H1 (cell line): ENCODE measurements at regions not wholly inside any gene's neighbourhood (a gene's known extent, or its start where the extent isn't known, plus 50 kb on each side); places are given as distances from the start of the nearest gene placed in this dataset.

Experiments used
- CTCF ChIA-PET: fragments of 300-600 bp; sonication (Branson Sonifier 250); formaldehyde crosslinking; loops from one replicate; lab custom pipeline; 2021; ENCODE audit not compliant: partially characterized antibody; lab: Charles Lee
- POLR2A ChIA-PET: fragments of 300-600 bp; sonication (Branson Sonifier 250); formaldehyde crosslinking; loops from one replicate; lab custom pipeline; 2021; ENCODE audit warnings: inconsistent platforms; ENCODE audit not compliant: partially characterized antibody; lab: Charles Lee
- DNase-seq, 2 experiments: peaks; one replicate each; pipeline versions ENCODE4 v3.0.0 to v3.0.0-alpha.2; 2010 to 2022; ENCODE audit warnings: low spot score in 2 of 2, low read depth in 1 of 2, mixed read lengths in 1 of 2
- FAIRE-seq: peaks from 2 replicates; lab custom pipeline; 2011; peaks lifted over from hg19 to GRCh38; lab: Jason Lieb, UNC
- H2AFZ ChIP-seq: 2 replicates; pipeline ENCODE4 v1.8.1; 2012; ENCODE audit warnings: low read length, inconsistent platforms
- H2AK5ac ChIP-seq: 2 replicates; pipeline ENCODE4 v1.6.1; 2013; ENCODE audit warnings: low read depth, low read length
- H2BK120ac ChIP-seq: replicated peaks from 2 replicates; pipeline ENCODE3; 2013; ENCODE audit warnings: low read depth, low read length, inconsistent platforms
- H2BK12ac ChIP-seq: 2 replicates; pipeline ENCODE4 v1.6.1; 2013; ENCODE audit warnings: low read depth, low read length
- H2BK15ac ChIP-seq: 2 replicates; pipeline ENCODE4 v1.6.1; 2013; ENCODE audit warnings: low read length
- H2BK20ac ChIP-seq: 2 replicates; pipeline ENCODE4 v1.6.1; 2013; ENCODE audit warnings: low read length
- H2BK5ac ChIP-seq: 2 replicates; pipeline ENCODE4 v1.6.1; 2013; ENCODE audit warnings: low read depth, low read length
- H3K14ac ChIP-seq: 2 replicates; pipeline ENCODE4 v1.6.1; 2013; ENCODE audit warnings: inconsistent platforms; ENCODE audit not compliant: insufficient read length
- H3K18ac ChIP-seq: 2 replicates; pipeline ENCODE4 v1.6.1; 2013; ENCODE audit warnings: low read length; ENCODE audit errors: extremely low read depth
- H3K23ac ChIP-seq: 2 replicates; pipeline ENCODE4 v1.6.1; 2013; ENCODE audit warnings: inconsistent platforms; ENCODE audit not compliant: insufficient read length
- H3K23me2 ChIP-seq: 2 replicates; pipeline ENCODE4 v1.6.1; 2013; ENCODE audit warnings: low read depth, low read length
- H3K27ac ChIP-seq: 2 replicates; pipeline ENCODE4 v1.6.1; 2011; ENCODE audit warnings: low read depth, low read length, inconsistent platforms
- H3K27me3 ChIP-seq, 4 experiments: replicated peaks in 1 of 4; 1 replicate in 1 of 4; 2 replicates in 3 of 4; pipeline versions ENCODE4 v1.6.1 to v1.8.1; 2011 to 2013; ENCODE audit warnings: low read length in 3 of 4, mild to moderate bottlenecking in 3 of 4, inconsistent platforms in 2 of 4, mixed read lengths in 2 of 4, moderate library complexity in 1 of 4; ENCODE audit not compliant: control insufficient read depth in 3 of 4, insufficient read depth in 3 of 4; ENCODE audit errors: extremely low read depth in 1 of 4
- H3K36me3 ChIP-seq, 4 experiments: 2 replicates each; pipeline versions ENCODE4 v1.6.1 to v1.8.1; 2011 to 2013; ENCODE audit warnings: mild to moderate bottlenecking in 4 of 4, low read length in 3 of 4, moderate library complexity in 2 of 4, control low read depth in 1 of 4, inconsistent platforms in 1 of 4; ENCODE audit not compliant: insufficient read depth in 4 of 4, control insufficient read depth in 2 of 4
- H3K4ac ChIP-seq: replicated peaks from 2 replicates; pipeline ENCODE3; 2013; ENCODE audit warnings: low read length, low read depth, mixed read lengths, inconsistent platforms; ENCODE audit not compliant: insufficient read length
- H3K4me1 ChIP-seq, 4 experiments: replicated peaks in 1 of 4; 1 replicate in 1 of 4; 2 replicates in 3 of 4; pipeline versions ENCODE4 v1.6.1 to v1.8.1; 2011 to 2013; ENCODE audit warnings: low read length in 3 of 4, inconsistent platforms in 2 of 4, mixed read lengths in 1 of 4; ENCODE audit not compliant: insufficient read depth in 4 of 4, control insufficient read depth in 3 of 4
- H3K4me2 ChIP-seq, 2 experiments: 2 replicates each; pipeline versions ENCODE4 v1.6.1 to v1.8.1; 2011 to 2013; ENCODE audit warnings: low read depth in 2 of 2, low read length in 2 of 2, control low read depth in 1 of 2, inconsistent platforms in 1 of 2, mild to moderate bottlenecking in 1 of 2; ENCODE audit not compliant: insufficient read depth in 1 of 2
- H3K4me3 ChIP-seq, 4 experiments: fragments of 200-600, 300-600 bp in 1 of 4; sonication (generic), shearing (Covaris generic), sonication (Bioruptor Twin) in 1 of 4; 2 replicates each; pipeline versions ENCODE4 v1.5.1 to v1.8.1; 2011 to 2016; ENCODE audit warnings: low read length in 4 of 4, low read depth in 3 of 4, control low read depth in 2 of 4, inconsistent platforms in 2 of 4, mild to moderate bottlenecking in 2 of 4, mixed read lengths in 1 of 4, moderate library complexity in 1 of 4; ENCODE audit not compliant: insufficient read depth in 2 of 4; ENCODE audit errors: extremely low read depth in 1 of 4
- H3K56ac ChIP-seq: replicated peaks from 2 replicates; pipeline ENCODE3; 2013; ENCODE audit warnings: low read depth, mild to moderate bottlenecking, mixed read lengths, low read length, inconsistent platforms; ENCODE audit not compliant: insufficient read length
- H3K79me1 ChIP-seq: 2 replicates; pipeline ENCODE4 v1.6.1; 2013; ENCODE audit warnings: low read depth, low read length, control low read depth
- H3K79me2 ChIP-seq, 2 experiments: 2 replicates each; pipeline versions ENCODE4 v1.6.1 to v1.8.1; 2012 to 2013; ENCODE audit warnings: low read length in 2 of 2, mild to moderate bottlenecking in 2 of 2, inconsistent platforms in 1 of 2; ENCODE audit not compliant: insufficient read depth in 2 of 2, control insufficient read depth in 1 of 2
- H3K9ac ChIP-seq, 4 experiments: replicated peaks in 1 of 4; 1 replicate in 1 of 4; 2 replicates in 3 of 4; pipeline versions ENCODE4 v1.6.1 to v1.8.1; 2011 to 2013; ENCODE audit warnings: low read depth in 3 of 4, low read length in 3 of 4, control low read depth in 2 of 4, mild to moderate bottlenecking in 2 of 4, moderate library complexity in 2 of 4, inconsistent platforms in 1 of 4; ENCODE audit errors: extremely low read depth in 1 of 4
- H3K9me3 ChIP-seq, 2 experiments: 2 replicates each; pipeline versions ENCODE4 v1.6.1 to v1.8.1; 2012 to 2013; ENCODE audit warnings: mild to moderate bottlenecking in 2 of 2, moderate library complexity in 2 of 2, control low read depth in 1 of 2, inconsistent platforms in 1 of 2, low read depth in 1 of 2, low read length in 1 of 2, mixed read lengths in 1 of 2; ENCODE audit not compliant: insufficient read depth in 2 of 2
- H4K20me1 ChIP-seq, 2 experiments: replicated peaks in 1 of 2; 2 replicates each; pipeline versions ENCODE3 to v1.8.1; 2011 to 2013; ENCODE audit warnings: inconsistent platforms in 2 of 2, low read length in 2 of 2, mild to moderate bottlenecking in 1 of 2; ENCODE audit not compliant: insufficient read depth in 2 of 2, control insufficient read depth in 1 of 2
- H4K5ac ChIP-seq: 2 replicates; pipeline ENCODE4 v1.6.1; 2013; ENCODE audit warnings: low read length, low read depth, mixed read lengths, inconsistent platforms; ENCODE audit not compliant: insufficient read length
- H4K8ac ChIP-seq: 2 replicates; pipeline ENCODE4 v1.8.0; 2013; ENCODE audit warnings: mild to moderate bottlenecking, moderate library complexity, low read length, inconsistent platforms; ENCODE audit not compliant: insufficient read depth; ENCODE audit errors: extremely low read depth
- H4K91ac ChIP-seq: replicated peaks from 2 replicates; pipeline ENCODE3; 2013; ENCODE audit warnings: low read length, mixed read lengths, inconsistent platforms; ENCODE audit not compliant: insufficient read length
- KDM4A ChIP-seq: IDR thresholded peaks from one replicate; pipeline ENCODE4 v1.7.1; 2012; ENCODE audit warnings: low read depth, mild to moderate bottlenecking, moderate library complexity, low read length, inconsistent platforms; ENCODE audit not compliant: severe bottlenecking
- RFX5 ChIP-seq: IDR thresholded peaks from 2 replicates; pipeline ENCODE4 v1.6.1; 2011; ENCODE audit warnings: low read depth, low read length, improper control_type of control experiment, borderline replicate concordance
- SIRT6 ChIP-seq: IDR thresholded peaks from one replicate; pipeline ENCODE4 v1.7.1; 2012; ENCODE audit warnings: low read length, inconsistent platforms
- SP1 ChIP-seq: IDR thresholded peaks from 2 replicates; pipeline ENCODE4 v1.6.1; 2011; ENCODE audit warnings: low read depth, low read length
- TAF1 ChIP-seq: IDR thresholded peaks from 2 replicates; pipeline ENCODE4 v1.6.1; 2011; ENCODE audit warnings: mild to moderate bottlenecking, low read depth, low read length
- TBP ChIP-seq: IDR thresholded peaks from 2 replicates; pipeline ENCODE4 v1.6.1; 2011; ENCODE audit warnings: low read depth, low read length, improper control_type of control experiment
- TCF12 ChIP-seq: IDR thresholded peaks from 2 replicates; pipeline ENCODE4 v1.6.1; 2011; ENCODE audit warnings: low read depth, mild to moderate bottlenecking, low read length
- TEAD4 ChIP-seq: IDR thresholded peaks from 2 replicates; pipeline ENCODE4 v1.6.1; 2012; ENCODE audit warnings: low read depth, low read length, inconsistent platforms, mixed read lengths
- USF2 ChIP-seq: IDR thresholded peaks from 2 replicates; pipeline ENCODE4 v1.6.1; 2011; ENCODE audit warnings: low read length, improper control_type of control experiment
- YY1 ChIP-seq: IDR thresholded peaks from 2 replicates; pipeline ENCODE4 v1.6.1; 2011; ENCODE audit warnings: low read depth, mild to moderate bottlenecking, low read length
- WGBS, 2 experiments: shearing (Covaris generic) in 1 of 2; methylation state at CpG; one replicate each; pipeline versions ENCODE4 v1.1.6 to v1.1.7; 2013 to 2015; ENCODE audit warnings: low lambda C conversion rate in 2 of 2, mixed read lengths in 2 of 2, inconsistent platforms in 1 of 2, low coverage in 1 of 2, missing lambda C conversion rate in 1 of 2; ENCODE audit not compliant: insufficient replicate concordance in 2 of 2, insufficient coverage in 1 of 2, insufficient read length in 1 of 2; ENCODE audit errors: extremely low coverage in 1 of 2, missing lambda C conversion rate in 1 of 2; 5-methylcytosine and 5-hydroxymethylcytosine counted together
- TF ChIP-seq, protein P1 (sequence below): IDR thresholded peaks from 2 replicates; pipeline ENCODE4 v1.6.1; 2012; ENCODE audit warnings: inconsistent platforms
- TF ChIP-seq, protein P2 (sequence below): IDR thresholded peaks from 2 replicates; pipeline ENCODE4 v1.6.1; 2012; ENCODE audit warnings: low read length, inconsistent platforms

- H4K8ac ChIP-seq = no peak overlapping the region
- no peak overlapping the region for H2BK5ac ChIP-seq
- no peaks in the 10 kb centered on the region for H3K36me3 ChIP-seq
- peak overlapping the region; percentile 49 for H4K5ac ChIP-seq
- peak; percentile 93 for FAIRE-seq
- 5% methylated on average over 3 of the region's 3 CpGs; no CpG with 5 or more reads in 1 of the 2 experiments for WGBS, 2 experiments
- H3K79me2 ChIP-seq = no peaks in the 10 kb centered on the region
- H2BK120ac ChIP-seq = no peak overlapping the region
- no peak overlapping the region for H3K23ac ChIP-seq
- no peak overlapping the region for H2AK5ac ChIP-seq
- no peak overlapping the region for H4K91ac ChIP-seq
- H3K4me3 ChIP-seq = no peak overlapping the region
- no peak overlapping the region for H3K14ac ChIP-seq
- no peaks in the 10 kb centered on the region for H3K9me3 ChIP-seq
- peak overlapping the region; percentile 31; the same call in 1 of the 2 replicates for H3K27ac ChIP-seq
- DNase-seq = peak; percentile 50 to 70
- H3K23me2 ChIP-seq = no peaks in the 10 kb centered on the region; the same call in 1 of the 2 replicates
- peaks cover 1 to 18% (median 6%) of the 10 kb centered on the region in 4 experiments for H3K4me1 ChIP-seq
- H3K79me1 ChIP-seq = no peaks in the 10 kb centered on the region
- CTCF ChIA-PET = interaction anchor here (2.6 to 3.8 kb wide), 2 partner anchors 12 to 13 kb away, joined by 9 to 19 read pairs; no protein-coding TSS in a partner anchor
- no peaks in the 10 kb centered on the region for H4K20me1 ChIP-seq
- H2BK12ac ChIP-seq = no peak overlapping the region
- no peak overlapping the region for H3K18ac ChIP-seq
- H2BK15ac ChIP-seq = no peak overlapping the region
- no peak overlapping the region for H3K9ac ChIP-seq
- H2BK20ac ChIP-seq = no peak overlapping the region
- no peak overlapping the region for H3K4ac ChIP-seq
- no peak overlapping the region for H3K56ac ChIP-seq
- H3K4me2 ChIP-seq = no peak overlapping the region
- POLR2A ChIA-PET = no interaction called here
- H3K27me3 ChIP-seq = no peaks in the 10 kb centered on the region
- H2AFZ ChIP-seq = no peak overlapping the region
- TF ChIP-seq KDM4A = no peak
- TF ChIP-seq TCF12 = peak; percentile 91
- TF ChIP-seq SIRT6 = no peak
- peak; percentile 19; the same call in 1 of the 2 replicates for TF ChIP-seq SP1
- TF ChIP-seq, protein P1, sequence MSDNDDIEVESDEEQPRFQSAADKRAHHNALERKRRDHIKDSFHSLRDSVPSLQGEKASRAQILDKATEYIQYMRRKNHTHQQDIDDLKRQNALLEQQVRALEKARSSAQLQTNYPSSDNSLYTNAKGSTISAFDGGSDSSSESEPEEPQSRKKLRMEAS = peak; percentile 72; the same call in 1 of the 2 replicates
- TF ChIP-seq, protein P2, sequence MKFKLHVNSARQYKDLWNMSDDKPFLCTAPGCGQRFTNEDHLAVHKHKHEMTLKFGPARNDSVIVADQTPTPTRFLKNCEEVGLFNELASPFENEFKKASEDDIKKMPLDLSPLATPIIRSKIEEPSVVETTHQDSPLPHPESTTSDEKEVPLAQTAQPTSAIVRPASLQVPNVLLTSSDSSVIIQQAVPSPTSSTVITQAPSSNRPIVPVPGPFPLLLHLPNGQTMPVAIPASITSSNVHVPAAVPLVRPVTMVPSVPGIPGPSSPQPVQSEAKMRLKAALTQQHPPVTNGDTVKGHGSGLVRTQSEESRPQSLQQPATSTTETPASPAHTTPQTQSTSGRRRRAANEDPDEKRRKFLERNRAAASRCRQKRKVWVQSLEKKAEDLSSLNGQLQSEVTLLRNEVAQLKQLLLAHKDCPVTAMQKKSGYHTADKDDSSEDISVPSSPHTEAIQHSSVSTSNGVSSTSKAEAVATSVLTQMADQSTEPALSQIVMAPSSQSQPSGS = 0 out of 2 replicates have a peak, but pooled peaks have one; percentile 36
- TF ChIP-seq YY1 = no peak
- peak; percentile 80 for TF ChIP-seq TEAD4
- TF ChIP-seq USF2 = no peak
- no peak for TF ChIP-seq RFX5
- TF ChIP-seq TAF1 = peak; percentile 40; the same call in 1 of the 2 replicates
- TF ChIP-seq TBP = no peak
These were observed 388.9 kb downstream of the SPRY1 start for GRCh38 chr4:123785538-123785937.
